Inflammatory macrophage (primary cell): ENCODE measurements at regions not wholly inside any gene's neighbourhood (a gene's known extent, or its start where the extent isn't known, plus 50 kb on each side); places are given as distances from the start of the nearest gene placed in this dataset.
"Not testable (repeated sequence)": the region's sequence is repeated elsewhere in the genome, so short reads cannot be mapped to it uniquely, and the experiment has no call there.

Experiments used
- DNase-seq, 2 donors: peaks; one replicate each; pipeline ENCODE4 v3.0.0-alpha.2; 2020 to 2022

GRCh38 chr2:118457951-118458350 is 369.7 kb downstream of the INSIG2 start:
- no peak for DNase-seq

DNA sequence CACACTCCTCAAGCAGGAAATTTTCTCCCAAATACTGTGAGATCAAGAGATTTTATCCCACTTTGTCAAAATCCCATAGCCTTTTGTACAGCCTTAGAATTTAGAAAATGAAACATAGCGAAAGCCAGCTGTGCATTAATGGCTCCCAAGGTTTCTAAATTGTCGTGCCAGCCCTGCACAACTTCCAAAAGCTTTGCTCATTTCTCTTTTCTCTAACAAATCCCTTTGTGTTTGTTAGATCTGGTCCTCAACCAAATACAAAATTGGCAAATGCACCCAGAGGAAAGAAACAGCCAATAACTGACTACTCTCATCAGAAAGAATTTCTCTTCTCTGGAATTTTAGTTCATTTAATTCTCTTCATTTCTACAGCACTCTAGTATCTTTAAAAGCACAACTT is 361.1 kb downstream of the INSIG2 start:
- DNase-seq, result no peak

DNA sequence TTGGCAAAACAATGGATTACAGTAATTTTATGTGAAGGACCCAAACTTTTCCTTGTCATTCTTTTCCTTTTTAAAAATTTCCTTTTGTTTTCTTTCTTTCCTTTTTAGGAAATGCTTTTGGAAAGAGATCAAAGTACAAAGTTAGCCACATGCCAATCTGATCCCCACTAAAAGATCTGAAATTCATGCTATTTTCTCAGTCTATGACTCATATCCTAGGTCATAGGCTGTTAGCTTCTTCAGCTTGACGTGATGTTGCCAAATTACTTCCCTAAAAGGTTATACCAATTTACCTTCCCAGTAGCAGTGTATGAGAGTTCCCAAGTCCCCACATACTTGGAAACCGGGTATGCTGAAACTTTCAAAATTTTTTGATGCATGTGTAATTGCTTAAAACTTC is 355.3 kb downstream of the INSIG2 start:
- DNase-seq, result no peak

DNA sequence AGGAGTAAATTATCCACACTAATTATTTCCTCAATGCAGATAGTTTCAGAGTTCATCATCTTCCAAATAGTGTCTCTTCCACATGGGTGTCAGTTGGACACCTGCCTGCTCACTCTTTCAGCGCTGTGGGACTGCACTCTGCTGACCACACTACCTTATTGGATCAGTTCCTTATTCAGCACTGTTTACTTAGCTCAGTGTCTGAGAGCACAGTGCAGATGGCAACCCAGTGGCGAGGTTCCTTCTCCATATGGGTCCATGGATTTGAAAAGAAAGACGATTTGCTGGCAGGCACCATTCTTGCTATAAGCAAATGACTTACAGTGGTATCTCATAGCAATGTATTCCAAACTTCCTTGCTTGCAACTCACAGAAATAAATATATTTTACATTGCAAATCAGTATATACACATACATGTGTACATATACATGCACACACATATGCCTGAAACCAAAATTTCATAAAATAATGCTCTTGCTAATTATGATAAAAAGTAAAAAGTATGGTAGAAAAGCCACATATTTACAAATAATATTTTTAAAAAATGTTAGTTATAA is 354.8 kb downstream of the INSIG2 start:
- no peak for DNase-seq

GRCh38 chr2:118442046-118442445 is 353.8 kb downstream of the INSIG2 start:
- no peak for DNase-seq

DNA sequence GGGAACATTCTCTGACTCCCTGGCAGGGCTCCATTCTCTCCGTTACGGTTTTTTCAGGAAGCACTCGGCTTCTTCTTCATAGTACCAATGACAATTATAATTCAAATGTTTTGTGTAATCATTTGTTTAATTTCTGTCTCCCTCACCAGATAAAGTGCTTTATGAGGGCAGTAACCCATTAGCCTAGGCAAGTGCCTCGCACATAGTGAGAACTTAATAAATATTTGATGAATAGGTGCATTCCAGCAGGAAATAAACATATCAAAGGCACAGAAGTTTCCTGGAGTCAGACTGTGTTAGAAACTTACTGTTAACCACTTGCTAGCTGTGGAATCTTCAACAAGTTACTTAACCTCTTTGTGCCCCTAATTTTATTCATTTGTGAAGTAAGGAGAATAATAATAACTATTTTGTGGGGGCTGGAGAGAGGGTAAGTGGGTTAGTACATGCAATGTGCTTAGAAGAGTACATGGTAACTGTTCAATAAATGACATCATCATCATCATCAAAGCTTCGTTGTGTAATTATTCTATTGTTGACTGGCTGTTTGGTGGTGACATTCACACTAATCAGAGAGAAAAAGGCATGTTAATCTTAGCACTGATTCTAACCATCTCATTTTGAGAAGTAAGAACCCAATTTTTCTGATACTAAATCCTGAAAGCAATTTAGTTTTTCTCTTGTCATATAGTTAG is 352.3 kb downstream of the INSIG2 start:
- no peak for DNase-seq

DNA sequence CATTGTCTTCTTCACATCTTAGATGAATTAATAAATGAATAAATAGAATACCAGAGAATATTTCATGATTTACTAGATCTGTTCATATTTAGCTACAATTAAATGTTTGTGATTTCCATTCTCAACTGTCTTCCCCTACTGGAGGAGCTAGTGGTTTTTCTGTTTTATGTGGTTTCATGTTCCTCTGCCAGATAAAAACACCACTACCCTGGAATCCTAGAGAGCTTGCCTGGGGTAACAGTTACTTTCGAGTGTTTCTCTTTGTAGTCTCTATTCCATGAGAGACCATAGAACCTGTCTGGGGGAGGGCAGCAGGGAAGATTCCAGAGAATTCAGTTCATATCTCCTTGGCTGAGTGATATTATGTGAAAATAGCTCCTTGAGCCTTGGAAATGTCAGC is 349.2 kb downstream of the INSIG2 start:
- no peak for DNase-seq

GRCh38 chr2:118431997-118432396 is 343.7 kb downstream of the INSIG2 start:
- DNase-seq, result no peak

GRCh38 chr2:118431586-118431985 is 343.3 kb downstream of the INSIG2 start:
- no peak for DNase-seq

DNA sequence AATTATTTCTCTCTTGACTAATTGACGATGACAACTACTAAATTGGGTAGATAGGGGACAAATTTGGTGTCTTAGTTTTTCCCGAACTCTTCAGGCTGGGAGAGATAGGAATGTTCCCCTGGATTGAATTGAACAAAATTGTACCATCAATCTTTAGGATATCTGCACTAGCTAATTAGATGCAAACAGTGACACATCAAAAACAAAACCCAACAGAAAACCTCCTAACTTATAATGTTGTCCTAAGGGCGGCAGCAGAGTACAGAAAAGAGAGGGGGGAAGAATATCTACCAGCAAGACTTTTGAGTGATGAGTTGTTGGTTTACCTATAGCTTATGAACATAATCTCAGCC is 342.9 kb downstream of the INSIG2 start:
- DNase-seq, result no peak

- no peak for DNase-seq
Observed at GRCh38 chr2:118430510-118431164, 342.4 kb downstream of the INSIG2 start.

GRCh38 chr2:118425191-118425590 is 336.9 kb downstream of the INSIG2 start:
- no peak for DNase-seq

DNA sequence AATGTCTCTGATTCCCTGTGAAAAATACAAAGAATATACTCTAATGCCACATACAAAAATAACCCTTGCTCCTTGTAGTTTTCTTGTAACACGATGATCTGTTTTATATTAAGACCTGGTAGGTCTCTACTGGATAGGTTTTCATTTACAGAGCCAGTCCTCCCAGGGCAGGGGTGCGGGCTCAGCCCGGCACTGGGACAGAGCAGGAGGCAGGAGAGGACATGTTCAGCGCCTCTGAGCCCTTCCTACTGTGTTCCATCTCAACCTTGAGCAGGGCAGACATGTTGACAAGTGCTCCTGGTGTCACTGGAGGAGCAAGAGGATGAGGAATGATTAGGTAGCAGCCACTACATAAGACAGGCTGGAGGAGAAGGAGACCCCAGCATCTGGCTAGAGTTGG is 335.5 kb downstream of the INSIG2 start:
- no peak for DNase-seq

DNA sequence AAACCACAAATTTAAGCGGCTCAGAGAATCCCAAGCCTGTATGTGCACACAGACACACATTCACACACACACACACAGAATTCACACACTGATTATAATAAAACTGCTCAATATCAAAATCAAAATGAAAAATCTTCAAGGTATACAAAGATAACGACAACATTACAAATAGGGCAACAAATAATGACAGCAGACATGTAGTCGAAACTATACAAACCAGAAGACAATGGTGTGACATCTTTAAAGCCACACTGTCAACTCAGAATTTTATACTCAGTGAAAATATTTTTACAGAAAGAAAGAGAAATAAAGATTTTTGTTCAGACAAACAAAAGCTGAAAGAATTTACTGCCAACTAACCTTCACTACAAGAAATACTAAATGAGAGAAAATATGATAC is 333.4 kb downstream of the INSIG2 start:
- DNase-seq, result no peak

DNA sequence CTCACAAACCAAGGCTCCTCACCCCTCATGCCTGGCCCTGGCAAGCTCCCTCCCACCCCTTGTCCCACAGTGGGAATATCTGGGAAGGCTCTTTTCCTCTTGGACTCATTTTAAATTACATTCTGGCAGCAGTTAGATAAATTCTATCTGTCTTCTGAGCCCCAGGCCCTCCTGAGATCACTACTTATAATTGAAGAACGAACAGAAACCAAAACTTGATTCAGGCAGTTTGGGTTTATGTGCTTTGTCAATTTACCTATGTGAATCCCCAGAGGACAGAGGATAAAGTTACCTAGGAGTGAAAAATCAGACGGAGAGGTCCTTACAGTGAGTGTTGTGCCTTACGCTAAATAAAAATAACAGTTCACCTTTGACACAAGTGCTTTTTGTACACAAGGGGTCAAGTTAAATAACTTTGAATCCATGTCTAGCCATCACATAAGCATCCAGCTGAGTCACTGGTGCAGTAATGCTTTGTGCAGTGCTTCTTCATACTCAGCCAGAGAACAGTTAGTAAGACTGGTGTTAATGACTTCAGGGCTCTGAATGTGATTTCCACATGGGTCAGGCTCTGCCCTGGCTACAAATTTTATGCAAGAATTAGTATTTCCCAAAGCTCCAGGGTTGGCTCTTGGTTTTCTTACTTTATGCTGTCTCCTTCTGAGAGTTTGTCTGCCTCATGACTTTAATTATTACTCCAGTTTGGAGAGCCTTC is 329.3 kb downstream of the INSIG2 start:
- DNase-seq, result no peak

DNA sequence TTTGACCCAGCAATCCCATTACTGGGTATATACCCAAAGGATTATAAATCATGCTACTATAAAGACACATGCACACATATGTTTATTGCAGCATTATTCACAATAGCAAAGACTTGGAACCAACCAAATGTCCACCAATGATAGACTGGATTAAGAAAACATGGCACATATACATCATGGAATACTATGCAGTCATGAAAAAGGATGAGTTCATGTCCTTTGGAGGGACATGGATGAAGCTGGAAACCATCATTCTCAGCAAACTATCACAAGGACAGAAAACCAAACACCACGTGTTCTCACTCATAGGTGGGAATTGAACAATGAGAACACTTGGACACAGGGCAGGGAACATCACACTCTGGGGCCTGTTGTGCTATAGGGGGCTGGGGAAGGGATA is 326.9 kb downstream of the INSIG2 start:
- not testable (repeated sequence) for DNase-seq

- no peak for DNase-seq
Observed at GRCh38 chr2:118403658-118404451, 315.6 kb downstream of the INSIG2 start.

- no peak for DNase-seq
Observed at GRCh38 chr2:118388771-118389170, 300.5 kb downstream of the INSIG2 start.

DNA sequence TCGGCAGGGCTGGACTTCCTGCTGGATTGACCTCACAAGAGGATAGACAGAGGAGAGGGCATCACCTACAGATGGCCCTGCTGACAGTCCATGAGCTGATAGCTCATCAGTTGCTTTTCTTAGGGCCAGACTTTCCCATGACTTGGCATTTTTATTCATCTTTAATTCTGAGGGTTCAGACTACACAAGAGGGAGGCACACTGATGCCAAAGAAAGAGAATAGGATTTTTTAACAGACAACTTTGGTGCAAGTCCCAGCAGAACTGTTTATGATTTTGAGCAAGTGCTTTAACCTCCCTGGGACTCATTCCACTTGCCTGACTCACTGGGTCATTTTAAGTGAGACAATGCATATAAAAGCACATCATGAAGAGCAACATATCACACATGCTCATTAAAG is 299.2 kb downstream of the INSIG2 start:
- no peak for DNase-seq

DNA sequence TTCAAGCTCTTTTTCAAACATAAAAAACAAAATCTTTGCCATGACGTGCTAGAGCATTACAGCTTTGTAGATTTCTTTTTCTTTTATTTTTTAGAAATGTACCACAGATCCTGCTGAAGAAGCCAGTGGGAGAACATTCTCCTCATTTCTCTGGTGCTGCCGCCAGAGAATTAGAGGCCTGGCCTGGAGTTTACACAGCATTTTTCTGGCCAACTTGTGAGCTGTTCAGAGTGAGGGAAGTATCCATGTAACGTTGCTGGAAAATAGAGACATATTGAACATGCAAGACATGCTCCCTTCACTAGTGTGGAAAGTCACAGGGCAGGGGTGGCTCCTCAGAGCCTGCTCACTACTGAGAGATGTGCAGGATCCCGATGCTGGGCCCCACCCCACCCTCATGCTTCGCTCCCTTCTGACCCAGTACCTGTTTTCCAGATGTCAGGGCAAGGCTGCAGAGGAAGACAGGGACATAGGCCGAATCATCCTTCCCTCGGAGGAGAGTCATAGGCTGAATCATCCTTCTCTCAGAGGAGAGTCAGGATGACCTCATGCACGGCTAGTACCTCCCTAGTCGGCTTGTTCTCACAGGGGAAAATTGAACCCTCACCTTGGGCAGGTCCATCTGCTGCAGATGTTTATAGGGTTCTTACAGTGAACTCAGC is 298.5 kb downstream of the INSIG2 start:
- no peak for DNase-seq

DNA sequence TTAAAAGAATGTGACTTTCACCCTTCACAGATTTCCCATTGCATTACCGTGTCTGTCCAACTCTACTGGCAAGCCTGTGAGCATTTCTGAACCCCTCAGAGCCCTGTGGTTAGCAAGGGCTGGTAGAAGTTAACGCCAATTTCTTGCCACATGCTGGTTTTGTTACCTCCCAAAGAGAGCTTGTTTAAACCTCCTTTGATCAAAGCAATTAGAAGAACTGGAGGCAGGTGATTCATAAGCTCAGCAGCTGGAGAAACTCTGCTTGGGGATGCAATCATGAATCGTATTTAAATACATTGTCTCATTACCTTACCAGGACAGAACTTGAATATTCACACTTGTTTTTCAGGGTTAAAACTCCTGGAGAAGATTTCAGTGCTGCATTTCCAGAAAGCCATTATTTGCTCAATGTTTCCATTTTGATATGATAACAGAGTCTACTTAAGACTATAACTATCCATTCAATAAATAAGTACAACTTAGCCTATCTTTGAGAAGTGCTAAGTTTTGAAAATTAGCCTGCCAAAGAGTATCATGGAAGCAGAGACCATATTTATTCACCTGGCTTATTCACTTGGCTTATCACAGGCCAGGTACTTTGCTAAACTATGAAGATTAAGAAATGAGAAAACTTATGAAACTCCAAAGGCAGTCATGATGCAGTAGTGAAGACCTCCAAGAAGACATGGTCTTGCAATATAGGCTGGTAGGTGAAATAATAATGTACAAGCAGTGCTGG is 292.8 kb downstream of the INSIG2 start:
- DNase-seq, result no peak
